ENCODE measurements at regions not wholly inside any gene's neighbourhood (a gene's known extent, or its start where the extent isn't known, plus 50 kb on each side); places are given as distances from the start of the nearest gene placed in this dataset.
"Not testable (repeated sequence)": the region's sequence is repeated elsewhere in the genome, so short reads cannot be mapped to it uniquely, and the experiment has no call there.

DNA sequence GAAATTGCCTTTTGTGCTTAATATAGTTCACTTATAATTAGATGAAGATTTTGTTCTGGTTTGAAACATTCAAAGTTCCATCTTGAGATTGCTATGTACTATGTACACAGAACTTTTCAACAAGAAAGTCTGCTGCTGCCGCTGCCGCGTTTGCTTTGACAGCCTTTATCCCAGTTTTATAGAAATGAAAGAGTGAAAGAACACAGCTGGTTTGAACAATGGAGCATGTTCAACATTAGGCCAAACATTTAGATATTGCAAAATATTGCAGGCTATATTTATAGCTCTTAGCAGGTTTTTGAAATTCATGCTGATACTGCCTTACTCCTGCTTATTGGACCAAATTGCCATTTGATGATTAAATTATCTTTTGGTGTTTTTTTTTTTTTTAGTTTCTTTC is 299.8 kb upstream of the PRKD1 start:
- no peak for DNase-seq

DNA sequence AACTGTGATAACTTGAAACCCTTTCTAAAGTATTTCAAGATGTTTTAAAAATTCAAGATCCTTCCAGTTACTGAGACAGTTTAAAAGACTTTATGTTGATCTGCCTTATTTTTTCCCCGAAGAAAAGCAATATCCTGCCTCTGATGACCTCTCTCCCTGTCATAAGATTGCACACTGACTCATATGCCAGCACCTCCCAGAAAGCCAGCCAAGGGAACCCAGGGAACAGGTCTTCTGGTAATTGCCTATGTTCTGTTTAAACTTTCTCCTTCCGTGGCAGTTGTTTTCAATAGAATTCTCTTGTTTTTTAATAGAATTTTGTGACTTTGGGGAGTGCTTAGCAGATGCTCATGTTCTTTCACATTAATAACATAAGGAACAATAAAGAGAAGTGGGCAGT is 300.2 kb upstream of the PRKD1 start:
- DNase-seq = no peak

DNA sequence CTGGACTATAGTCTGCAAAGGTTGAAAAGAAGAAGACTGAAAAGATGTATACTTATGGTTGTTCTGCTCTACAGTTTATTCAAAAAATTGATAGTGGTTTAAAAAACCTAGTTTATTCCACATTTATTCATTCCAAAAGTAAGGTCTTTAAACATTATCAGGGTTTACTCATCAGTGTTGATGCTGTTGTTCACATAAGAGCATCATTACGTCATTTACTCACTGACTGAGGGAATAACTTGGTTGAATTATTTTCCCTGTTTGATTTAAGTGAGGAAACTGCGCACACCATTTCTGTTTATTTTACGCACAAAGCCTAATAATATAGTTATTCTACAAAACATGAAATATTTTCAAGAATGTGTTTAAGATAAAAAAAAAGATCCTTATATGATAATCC is 303.1 kb upstream of the PRKD1 start:
- DNase-seq = no peak

DNA sequence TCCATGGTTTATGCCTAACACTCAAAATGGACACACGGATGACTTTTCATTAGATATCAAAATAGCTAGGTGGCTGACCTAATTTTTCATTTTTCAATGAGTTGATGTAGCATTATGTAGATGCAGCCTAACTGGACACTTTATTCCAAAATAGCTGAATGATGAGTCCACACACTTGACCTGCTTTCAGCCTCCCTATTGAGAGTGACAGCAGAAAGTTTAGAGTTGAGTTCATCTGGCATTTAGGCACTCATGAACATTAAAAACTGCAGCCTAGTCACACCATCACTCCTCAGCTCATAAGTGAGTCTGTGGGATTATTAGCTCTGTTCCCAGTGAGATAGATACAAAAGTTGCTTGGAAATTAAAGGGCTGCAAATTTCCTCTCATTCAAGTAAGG is 307.3 kb upstream of the PRKD1 start:
- DNase-seq = no peak

DNA sequence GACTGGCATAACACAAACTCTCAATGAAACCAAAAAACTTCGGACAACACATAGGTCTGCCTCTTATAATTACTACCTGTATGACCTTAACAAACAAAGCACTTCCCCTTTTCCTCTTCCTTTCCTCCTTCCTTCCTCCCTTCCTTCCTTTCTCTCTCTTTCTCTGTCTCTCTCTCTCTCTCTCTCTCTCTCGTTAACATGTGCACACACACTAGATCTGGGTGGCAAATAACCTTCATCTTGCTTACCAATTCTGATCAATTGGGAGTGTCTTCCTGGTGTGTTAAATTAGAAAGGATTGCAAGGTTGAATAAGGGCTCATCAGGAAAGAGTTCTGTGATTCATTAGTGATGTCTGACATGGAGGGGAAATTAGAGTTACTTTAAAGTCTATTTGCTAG is 307.8 kb upstream of the PRKD1 start:
- no peak for DNase-seq

DNA sequence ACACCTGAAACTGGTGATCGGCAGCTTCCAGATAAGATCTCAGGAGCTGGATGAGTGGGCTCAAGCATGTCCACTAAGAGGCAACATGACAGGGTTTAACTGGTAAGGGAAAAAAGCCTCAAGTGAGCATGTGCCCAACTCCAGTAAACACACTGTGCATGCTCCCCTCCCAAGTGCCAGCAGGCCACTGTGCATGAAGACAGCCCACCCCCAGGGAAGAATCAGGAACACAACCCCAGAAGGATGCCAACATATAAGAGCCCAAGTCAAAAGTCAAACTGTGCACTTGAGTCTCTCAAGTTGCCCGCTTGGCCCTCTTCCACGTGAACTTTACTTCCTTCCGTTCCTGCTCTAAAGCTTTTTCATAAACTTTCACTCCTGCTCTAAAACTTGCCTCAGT is 311.3 kb upstream of the PRKD1 start:
- DNase-seq = no peak

DNA sequence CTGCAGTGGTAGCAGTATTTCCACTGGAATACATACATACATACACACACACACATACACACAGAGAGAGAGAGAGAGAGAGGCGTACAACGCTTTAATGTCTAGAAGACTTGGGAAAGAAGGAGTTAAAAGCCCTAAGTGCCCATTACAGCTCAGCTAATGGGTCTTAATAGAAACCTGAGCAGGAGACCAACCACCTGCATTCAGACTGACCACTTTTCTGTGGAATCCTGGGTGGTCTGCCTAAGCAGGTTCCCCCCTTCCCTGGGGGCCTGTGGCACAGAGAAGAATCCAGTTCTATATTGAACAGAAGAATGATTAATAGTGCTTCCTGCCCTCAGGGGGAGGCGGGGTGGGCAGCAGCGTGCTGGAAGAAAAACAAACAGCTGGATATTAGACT is 312.4 kb upstream of the PRKD1 start:
- no peak for DNase-seq

DNA sequence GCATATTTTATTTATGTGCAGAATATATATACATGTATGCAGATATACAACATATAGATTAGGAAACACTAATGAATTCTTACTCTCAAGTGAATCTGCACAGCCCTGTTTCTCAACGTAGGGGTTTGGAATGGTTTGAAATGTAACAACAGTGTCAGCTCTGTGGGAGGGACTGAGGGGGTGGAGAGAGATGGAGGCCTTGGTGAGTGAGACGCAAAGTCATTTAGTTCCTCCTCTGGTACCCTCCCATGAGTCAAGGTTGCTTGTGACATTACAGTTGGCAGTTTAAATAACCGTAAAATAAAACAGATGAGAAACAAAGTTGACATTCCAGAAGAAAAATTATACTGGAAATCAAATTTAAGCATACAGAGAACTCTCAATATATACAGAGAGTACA is 313.0 kb upstream of the PRKD1 start:
- DNase-seq = no peak

DNA sequence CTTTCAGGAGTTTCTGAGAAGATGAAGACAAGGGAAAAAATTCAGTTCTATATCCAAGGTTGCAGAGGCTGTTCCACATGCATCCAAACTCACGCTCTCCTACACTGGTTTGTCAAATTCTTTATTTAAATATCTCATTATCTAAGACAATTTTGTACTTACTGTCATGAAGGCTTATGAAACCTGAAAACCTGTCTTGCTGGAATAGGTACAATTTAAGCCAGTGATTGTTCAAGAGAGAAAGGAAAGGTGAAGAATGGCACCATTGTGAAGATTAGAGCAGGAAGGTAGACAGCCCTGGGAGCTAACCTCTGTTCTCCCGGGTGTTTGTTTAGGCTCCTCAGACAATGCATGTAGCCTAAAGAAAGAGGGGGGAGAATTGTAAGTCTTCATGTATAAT is 315.1 kb upstream of the PRKD1 start:
- no peak for DNase-seq

DNA sequence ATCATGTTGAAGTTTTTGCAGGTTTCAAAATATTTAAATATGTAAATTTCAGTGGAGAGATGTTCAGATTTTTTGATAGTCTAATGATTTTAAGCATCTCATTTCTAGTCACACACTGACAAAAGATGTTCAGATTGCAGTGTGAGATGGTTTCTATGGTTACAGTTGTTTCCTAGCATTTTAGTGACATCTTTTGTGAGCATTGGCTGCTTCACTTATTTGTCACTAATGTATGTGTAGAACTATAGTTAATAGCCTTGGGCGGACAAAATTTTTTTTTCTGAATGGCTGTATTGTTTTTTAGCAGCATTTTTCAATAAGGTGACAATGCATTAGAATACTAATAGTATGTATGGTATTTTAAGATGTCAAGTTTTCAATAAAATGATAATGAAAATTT is 315.6 kb upstream of the PRKD1 start:
- DNase-seq = no peak

DNA sequence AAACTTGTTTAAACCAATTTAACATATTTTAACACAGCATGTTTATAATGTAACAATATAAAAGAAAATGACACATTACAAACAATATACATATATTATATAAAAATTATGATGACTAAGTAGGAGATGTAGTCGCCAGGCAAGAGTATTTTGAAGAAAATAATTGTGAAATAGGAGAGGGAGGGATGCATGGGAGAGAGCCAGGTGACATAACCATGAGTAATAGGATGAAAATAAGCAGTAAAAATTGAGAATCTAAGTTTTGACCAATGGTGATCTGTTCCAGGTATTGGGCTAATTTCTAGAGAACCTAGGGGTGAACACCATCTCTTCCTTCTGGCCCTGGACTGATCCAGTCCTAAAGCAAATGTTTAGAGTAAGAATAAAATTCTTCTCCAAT is 315.2 kb upstream of the G2E3 start:
- no peak for DNase-seq

DNA sequence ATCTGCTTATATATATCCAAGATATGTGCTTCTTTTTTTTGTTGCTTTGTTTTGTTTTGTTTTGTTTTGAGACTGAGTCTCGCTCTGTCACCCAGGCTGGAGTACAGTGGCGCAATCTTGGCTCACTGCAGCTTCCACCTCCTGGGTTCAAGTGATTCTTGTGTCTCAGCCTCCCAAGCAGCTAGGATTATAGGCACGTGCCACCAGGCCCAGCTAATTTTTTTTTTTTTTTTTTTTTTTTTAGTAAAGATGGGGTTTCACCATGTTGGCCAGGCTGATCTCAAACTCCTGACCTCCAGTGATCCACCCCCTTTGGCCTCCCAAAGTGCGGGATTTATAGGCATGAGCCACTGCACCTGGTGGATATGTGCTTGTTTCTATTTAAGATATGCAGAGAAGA is 314.6 kb upstream of the G2E3 start:
- not testable (repeated sequence) for DNase-seq

DNA sequence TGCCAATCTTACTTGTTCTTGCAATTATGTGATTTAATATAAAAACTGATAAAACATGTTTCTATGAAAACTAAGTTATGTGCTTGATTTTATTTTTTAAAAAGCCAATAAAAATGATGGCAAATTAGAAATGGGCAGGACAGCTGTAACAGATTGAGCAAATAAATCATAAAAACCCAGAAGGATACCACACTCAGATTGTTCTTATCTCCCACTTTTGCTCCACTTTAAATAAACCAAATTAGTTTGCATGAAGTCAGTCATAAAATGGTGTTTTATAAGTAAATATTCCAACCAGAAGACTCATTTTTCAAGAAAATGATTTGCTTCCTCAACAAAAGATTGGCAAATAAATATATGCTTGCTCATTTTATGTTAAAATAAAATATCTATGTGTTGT is 307.9 kb upstream of the G2E3 start:
- DNase-seq = no peak

DNA sequence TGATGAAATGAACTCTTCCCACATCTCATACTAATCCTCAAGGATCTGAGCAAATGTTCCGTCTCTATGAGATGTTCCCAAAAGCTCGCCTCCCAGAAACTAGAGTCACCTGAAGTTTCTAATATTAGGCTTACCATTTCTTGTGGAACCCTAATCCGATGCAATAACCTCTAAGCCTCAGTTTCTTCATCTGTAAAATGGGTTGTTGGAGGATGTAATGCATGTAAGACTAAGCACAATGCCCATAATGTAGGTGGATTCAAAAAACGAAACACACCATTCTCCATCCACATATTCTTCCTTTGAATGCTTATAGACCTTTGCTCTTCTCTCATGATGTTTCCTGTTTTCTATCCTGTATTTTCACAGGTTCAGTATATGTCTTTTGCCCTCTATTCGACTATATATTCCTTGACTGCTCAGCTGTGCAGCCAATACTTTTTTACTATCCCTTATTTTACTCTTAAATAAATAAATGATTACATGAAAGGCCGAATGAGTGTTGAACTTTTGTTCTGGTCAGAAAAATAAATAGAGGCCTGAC is 307.3 kb upstream of the G2E3 start:
- no peak for DNase-seq

DNA sequence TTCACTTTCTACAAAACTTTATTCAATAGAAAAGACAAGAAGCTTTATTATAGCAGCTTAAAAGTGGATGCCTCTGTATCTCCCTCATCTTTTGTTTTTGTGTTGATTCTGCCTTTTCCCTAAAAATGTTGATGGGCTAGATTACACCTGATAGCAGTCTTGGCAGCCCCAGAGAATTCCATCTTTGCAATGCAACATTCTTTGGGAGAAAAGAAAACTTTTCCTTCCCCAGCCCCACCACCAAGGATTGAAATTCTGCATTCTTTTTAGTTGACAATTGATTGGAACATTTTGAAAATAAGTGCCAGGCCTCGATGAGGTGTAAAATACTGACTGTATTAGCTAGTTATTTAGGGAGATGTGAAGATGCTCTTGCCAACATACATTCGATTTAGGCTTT is 306.8 kb upstream of the G2E3 start:
- DNase-seq = no peak

DNA sequence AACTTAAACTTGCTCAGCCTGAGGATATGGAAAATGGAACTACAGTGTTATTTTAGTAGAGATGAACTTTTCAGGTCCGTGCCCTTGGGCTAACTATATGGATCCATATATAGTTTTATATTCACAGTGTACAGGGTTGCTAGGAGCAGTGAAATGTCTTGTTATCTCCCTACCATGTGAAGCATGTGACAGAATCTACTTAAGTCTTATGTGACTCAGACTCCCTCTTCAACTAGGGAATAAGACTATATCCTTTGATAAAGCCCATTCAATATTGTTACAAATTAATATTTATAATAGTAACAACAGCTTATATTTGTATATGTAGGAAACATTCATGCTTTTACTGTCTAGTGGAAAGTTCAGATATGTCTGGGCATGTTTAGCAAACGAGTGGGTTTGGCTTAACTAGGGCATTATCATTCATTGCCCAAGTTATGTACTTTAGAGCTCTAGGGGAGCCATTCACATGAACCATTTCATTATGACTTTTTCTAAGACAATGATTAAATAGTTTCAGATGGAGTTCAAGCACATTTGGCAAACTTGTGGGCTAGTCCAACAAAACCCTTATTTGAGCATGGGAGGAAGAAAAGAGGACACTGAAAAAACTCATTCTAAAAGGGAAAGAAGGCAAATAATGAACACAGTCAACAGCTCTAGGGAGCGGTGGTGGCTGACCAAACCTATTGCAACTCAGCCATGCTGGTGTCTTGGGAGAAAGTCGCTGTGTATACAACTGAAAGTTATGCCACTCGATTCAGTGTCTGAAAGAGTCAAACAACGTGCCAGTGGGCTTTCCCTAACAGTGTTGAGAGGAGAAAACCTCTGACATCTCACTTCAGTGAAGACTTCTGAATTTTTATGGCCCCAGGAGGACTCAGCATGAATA is 305.9 kb upstream of the G2E3 start:
- DNase-seq = no peak

DNA sequence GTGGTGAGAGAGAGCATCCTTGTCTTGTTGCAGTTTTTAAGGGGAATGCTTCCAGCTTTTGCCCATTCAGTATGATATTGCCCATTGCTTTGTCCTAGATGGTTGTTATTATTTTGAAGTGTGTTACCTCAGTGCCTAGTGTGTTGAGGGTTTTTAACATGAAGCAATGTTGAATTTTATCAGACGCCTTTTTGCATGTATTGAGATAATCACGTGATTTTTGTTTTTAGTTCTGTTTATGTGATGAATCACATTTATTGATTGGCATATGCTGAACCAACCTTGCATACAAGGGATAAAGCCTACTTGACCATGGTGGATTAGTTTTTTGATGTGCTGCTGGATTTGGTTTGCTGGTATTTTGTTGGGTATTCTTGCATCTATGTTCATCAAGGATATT is 302.3 kb upstream of the G2E3 start:
- DNase-seq = no peak

DNA sequence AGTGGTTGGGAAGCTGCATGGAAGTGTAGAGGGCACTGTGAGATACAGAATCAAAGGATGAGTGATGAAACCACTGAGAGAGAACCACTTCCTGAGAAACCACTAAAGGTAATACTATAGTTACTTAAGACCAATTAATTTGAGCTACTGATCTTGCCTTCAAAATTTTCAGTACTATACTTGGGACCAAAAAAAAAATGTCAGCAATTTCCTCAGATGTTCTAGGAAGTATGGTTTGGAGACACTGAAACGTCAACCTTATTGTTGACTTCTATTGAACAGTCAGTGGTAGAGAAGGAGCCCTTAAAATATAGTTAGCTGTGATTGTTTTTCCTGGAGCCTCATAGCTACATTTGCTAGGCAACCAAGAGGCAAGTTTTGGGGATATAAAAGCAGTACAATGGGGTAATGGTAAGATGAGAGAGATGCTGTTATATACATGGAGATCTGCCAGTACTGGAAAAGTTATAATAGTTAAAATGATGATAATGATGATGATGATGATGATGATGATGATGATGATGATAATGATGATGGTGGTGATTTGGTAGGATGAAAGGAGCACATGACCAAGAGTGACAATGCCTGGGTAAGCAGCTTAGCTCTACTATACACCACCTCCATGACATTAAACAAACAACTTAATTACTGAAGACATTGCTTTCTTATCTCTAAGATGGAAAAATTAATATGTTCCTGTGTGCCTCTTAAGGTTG is 300.9 kb upstream of the G2E3 start:
- no peak for DNase-seq

DNA sequence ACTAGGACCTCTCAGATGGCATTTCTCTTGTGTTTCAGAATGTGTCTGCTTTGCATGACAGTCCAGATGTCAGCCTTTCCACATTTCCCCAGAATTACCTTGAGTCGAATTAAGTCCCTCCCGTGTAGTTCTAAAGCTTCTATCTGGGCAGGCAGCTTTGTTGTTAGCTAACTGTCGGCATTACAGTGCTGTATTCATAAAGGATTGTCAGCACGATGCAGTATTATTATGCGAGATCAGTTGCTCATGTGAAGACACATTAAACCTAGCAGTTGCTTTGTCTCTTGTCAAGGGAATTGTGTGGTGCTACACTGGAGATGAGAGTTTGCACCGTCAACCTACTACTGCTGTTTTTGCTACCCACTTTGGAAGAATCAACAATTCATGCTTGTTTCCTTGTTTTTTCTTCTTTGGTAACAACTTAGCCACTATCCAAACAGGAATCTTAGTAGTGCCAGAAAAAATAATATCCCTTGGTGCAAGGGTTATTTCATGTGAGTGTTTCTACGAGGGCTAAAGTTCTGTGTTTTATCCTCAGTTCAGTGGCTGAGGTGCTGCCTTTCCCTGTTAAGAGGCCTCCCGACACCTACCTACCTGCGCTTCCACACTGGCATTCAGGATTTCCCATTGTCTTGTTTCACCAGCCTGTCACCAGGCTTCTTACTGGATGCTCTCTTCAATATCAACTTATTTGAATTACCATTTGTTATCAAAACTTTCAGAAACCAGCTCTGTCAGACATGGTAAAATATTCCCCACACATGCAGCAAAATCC is 297.9 kb upstream of the G2E3 start:
- no peak for DNase-seq

DNA sequence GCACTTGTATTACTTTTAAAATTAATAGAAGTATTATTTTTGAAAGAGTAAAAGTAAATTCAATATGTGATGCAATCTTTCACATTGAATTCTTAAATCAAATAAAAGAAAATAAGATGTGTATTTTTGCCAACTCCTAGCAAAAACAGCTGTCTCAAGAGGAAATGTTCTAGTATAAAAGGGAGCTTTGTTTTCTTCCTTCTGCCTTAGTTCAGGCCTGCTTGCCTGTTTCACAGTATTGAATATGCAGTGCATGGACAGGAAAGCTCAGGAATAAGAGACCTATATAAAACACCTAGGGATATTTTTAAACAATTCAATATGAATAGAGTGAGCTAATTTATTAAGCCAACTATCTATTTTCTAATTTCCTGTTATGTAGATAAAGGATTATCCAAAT is 294.8 kb upstream of the G2E3 start:
- DNase-seq = no peak

DNA sequence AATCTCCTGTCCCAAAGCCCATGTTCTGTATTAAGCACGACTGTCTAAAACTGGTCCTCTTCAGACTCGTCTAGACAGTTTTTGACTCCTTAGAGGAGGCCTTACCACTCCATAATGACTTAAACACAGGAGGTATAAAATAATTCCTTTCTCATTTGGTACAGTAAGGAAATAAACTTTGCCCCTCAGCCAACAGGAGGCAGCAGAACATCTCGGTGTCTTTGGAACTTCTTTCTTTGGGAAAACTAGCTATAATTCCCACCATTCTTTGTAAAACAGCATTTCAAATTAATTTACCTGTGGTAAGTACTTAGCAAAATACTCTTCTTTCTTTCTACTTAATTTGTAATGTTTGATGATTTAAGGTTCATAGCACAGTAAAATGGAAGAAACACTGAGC is 292.7 kb upstream of the G2E3 start:
- DNase-seq = no peak

DNA sequence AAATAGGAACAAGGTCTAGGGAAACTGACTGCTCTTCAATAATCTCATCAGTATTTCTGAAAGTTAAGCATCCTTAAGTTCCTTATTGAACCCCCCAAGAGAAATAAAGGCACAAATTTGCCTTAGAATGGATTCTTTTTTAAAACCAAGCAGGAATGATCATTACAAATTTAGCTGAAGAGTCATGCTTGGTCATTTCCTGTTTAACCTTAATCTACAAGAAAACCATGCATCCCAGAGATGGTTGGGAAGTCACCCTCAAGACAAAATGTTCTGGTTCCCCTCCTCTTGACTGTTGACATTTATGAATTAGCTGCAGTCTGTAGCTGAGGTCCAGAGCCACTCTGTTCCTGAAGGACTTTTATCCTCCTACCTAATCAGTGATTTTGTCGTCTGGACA is 291.8 kb upstream of the G2E3 start:
- no peak for DNase-seq

Measured in CD4-positive, alpha-beta T cell treated with Interleukin-21 for 1 hour (primary cell).